SHP77 treated with DMSO at 0.1 percent for 48 hours (cell line): ENCODE measurements at regions not wholly inside any gene's neighbourhood (a gene's known extent, or its start where the extent isn't known, plus 50 kb on each side); places are given as distances from the start of the nearest gene placed in this dataset.

Experiments
- DNase-seq: peaks from one replicate; lab custom pipeline; 2025; lab: John Stamatoyannopoulos, UW

GRCh38 chr11:15905366-15906104 is 450.8 kb downstream of the SOX6 start:
- no peak for DNase-seq

DNA sequence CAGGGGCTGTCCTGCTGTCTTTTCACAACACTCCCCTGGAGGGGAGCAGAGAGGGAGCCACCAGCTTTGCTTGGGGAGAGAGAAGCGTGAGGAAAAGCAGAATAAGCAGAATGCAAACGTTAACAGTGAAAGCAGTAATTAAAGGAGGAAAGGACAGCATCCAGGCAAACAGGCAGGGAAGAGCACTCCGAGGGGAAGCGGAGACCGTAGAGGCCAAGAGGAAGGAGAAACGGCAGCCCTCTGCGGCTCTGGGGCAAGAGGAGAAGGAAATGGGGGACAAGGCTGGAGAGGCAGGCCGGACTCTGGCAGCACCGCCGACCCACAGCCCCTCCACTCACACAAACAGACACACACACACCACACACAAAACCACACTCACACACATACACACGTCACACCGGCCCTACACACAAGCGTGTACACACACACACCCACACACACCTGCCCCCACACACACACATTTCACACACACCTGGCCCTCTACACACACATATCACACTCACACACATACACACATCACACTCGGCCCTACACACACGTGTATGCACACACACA is 449.8 kb downstream of the SOX6 start:
- DNase-seq: no peak

DNA sequence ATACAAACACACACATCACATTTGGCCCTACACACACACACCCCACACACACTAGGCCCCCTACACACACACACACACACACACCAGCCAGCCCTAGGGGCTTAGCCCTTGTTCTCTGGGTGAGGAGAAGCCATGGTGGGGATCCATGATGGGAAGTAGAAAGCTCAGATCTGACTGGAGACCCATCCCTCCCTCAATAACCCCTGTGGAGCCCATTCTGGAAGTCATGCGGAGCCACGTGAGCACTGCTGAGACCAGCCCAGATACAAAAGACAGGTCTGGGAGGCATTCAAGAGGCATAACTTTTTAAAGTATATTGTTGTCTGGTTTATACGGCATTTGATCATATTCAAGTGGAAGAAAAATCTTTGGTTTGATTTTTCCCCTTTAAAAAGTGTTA is 448.5 kb downstream of the SOX6 start:
- DNase-seq: no peak

DNA sequence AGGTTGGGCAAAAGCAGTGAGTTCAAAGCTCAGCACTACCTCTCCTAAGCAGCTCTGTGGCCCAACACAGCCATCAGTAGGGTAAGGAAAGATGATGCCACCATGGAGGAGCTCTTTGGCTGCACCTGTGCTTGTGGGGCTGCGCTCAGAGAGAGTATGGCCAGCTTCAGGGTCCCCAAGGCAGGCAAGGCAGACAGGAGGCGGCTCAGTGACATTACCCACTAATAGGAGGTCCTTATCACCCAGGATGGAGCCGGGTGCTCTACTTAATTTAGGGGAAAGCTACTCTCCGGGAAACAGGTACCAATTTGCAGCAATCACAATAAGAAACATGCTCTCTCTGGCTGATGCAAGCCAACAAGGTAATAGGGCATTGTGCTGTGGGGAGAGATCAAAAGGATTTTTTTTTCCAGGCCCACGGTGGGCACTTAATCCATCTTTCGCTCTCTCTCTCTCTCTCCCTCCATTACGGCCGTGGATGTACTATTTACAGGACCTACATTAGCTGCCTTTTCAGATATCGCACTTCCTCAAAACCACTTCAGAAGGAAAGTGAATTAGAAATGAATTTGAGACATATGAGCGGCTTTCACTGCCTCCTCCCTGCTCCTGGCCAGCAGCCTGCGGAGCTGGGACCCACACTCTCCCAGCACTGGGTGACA is 446.3 kb downstream of the SOX6 start:
- DNase-seq: no peak

DNA sequence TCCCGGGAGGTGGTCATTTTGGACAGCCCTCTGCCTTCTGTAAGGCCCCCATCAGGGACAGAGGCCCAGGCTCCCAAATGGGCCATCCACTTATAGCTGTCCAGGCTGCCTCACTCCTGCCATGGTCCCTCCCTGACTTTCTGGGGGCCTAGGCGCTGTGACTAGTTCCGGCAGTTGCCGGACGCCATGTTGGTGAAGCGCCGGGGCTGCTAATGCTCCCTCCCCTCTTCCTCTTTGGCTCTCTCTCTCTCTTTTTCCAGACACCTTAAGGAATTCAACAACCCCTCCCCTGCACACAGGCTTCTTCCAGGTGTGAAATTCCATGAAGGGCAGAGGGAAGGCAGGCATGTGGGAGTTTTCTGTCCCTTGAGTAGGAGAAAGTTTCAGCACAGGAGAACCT is 445.6 kb downstream of the SOX6 start:
- no peak for DNase-seq

DNA sequence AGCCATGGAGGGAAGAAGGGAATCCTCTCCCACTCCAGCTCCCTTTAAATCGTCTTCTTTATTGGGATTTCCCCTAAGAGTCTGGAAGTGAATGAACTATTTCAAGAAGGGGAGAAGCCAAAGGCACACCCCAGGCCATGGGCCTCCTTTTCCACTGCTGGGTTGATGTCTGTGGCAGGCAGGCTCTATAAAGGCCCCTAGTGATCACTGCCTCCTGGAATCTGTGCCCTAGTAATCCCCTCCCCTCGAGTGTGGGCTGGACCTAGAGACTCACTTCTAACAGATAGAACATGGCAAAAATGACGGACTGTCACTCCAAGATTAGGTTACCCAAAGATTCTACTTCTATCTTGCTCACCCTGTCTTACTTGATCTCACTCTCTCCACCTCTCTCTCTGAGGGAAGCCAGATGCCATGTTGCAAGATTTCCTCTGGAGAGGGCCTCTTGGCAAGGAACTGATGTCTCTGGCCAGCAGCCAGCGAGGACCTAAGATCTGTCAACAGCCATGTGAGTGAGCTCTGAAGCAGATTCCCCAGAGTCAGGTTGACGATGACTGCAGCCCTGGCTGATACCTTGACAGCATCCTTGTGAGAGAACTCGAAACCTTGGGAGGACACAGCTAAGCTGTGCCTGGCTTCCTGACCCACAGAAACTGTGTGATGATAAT is 444.8 kb downstream of the SOX6 start:
- DNase-seq: no peak

GRCh38 chr11:15912291-15912690 is 444.1 kb downstream of the SOX6 start:
- no peak for DNase-seq

DNA sequence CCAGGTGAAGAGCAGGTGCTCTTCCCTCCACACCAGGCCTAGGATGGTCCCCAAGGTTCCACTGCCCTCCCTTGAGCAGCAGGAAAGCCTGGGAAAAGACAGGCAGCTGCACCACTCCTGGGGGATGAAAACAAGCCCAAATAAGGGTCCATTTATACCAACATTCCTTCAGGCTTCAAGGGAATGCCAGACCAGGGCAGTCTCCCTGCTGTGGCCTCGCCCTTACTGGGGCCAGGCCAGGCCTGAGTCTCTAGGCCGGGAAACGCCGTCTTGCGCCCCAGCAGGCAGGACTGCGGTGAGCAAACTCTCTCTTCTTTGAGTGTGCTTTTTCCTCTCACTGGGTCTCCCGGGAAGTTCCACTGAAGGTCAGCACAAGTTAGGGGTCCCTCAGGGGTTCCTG is 443.5 kb downstream of the SOX6 start:
- no peak for DNase-seq

- no peak for DNase-seq
Measured at GRCh38 chr11:15913261-15913660, 443.1 kb downstream of the SOX6 start.
